ENCODE measurements at regions not wholly inside any gene's neighbourhood (a gene's known extent, or its start where the extent isn't known, plus 50 kb on each side); places are given as distances from the start of the nearest gene placed in this dataset.

GRCh38 chr19:41495589-41495988 lies 52.6 kb downstream of the ERICH4 start:
- no peak for DNase-seq

GRCh38 chr19:41499899-41500298 lies 56.9 kb downstream of the ERICH4 start:
- DNase-seq, result no peak

GRCh38 chr19:41500443-41500842 lies 57.5 kb downstream of the ERICH4 start:
- no peak for DNase-seq

GRCh38 chr19:41501854-41502253 lies 58.9 kb downstream of the ERICH4 start:
- no peak for DNase-seq

GRCh38 chr19:41505105-41505504 lies 62.1 kb downstream of the ERICH4 start:
- no peak for DNase-seq

GRCh38 chr19:41510484-41510883 lies 65.5 kb upstream of the CEACAM21 start:
- no peak for DNase-seq

GRCh38 chr19:41511628-41512027 lies 64.3 kb upstream of the CEACAM21 start:
- DNase-seq, result no peak

- DNase-seq, result no peak
Measured at GRCh38 chr19:41515015-41515652, 60.8 kb upstream of the CEACAM21 start.

GRCh38 chr19:41516292-41517171 lies 59.4 kb upstream of the CEACAM21 start:
- peak; percentile 32 for DNase-seq

GRCh38 chr19:41518141-41518540 lies 57.8 kb upstream of the CEACAM21 start:
- no peak for DNase-seq

GRCh38 chr19:41521138-41521930 lies 54.6 kb upstream of the CEACAM21 start:
- peak; percentile 33 for DNase-seq

- DNase-seq, result peak; percentile 40
Measured at GRCh38 chr19:41521931-41522555, 53.9 kb upstream of the CEACAM21 start.

- no peak for DNase-seq
Measured at GRCh38 chr19:41525989-41526388, 50.0 kb upstream of the CEACAM21 start.
